T47D (cell line): ENCODE measurements at regions not wholly inside any gene's neighbourhood (a gene's known extent, or its start where the extent isn't known, plus 50 kb on each side); places are given as distances from the start of the nearest gene placed in this dataset.
"Not testable (repeated sequence)": the region's sequence is repeated elsewhere in the genome, so short reads cannot be mapped to it uniquely, and the experiment has no call there.

Experiments
- DNase-seq, 2 experiments: peaks; one replicate each; pipeline versions ENCODE4 v3.0.0 to v3.0.0-alpha.2; 2011 to 2012; ENCODE audit warnings: low read depth in 1 of 2, low spot score in 1 of 2
- JUND ChIP-seq: IDR thresholded peaks from 2 replicates; pipeline ENCODE4 v1.6.1; 2012; ENCODE audit warnings: low read depth
- in situ Hi-C: cut with HindIII; loops from 2 replicates; pipeline ENCODE4 v1.10.0; 2016; ENCODE audit warnings: low sequenced_read_pairs, low pct_unique_long_range_greater_than_20kb

DNA sequence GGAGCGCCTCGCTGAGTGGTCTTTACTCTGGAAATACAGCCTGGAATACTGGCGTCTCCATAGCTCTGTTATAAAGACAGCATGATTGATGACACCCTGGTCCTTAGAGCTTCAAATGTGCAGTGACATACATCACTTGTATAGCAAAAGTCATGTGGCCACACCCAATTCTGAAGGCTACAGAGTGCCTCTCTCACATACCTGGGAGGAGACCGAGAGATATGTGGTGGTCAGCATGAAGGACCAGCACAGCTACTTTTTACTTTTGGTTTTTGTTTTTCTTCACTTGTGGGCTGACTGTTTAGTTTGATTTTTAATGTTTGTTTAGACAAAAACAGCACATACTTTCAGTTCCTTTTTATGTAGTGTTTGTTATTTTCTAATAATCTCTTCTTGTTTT lies 938.5 kb upstream of the SOX11 start:
- no peak for DNase-seq
- in situ Hi-C loops, result no loop called here
- TF ChIP-seq JUND, result no peak

DNA sequence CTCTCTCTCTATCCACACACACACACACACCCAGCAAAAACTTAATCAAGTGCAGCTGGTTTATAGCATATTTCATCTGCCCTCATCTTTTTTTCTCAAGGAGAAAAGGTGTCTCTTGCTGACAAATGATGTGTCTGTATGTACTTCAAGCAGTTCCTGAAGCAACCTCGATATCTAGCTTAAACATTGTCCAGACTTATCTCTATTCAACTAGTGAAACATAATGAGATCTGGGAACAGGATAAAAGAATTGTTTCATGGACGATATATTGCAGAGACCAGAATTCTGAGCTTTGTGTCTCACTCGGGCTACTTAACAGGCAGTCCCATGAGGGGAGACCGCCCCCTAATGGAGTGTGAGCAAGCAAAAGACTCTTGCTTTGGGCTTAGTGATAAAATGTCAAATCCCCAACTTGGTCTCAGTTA lies 929.2 kb upstream of the SOX11 start:
- in situ Hi-C loops, result no loop called here

DNA sequence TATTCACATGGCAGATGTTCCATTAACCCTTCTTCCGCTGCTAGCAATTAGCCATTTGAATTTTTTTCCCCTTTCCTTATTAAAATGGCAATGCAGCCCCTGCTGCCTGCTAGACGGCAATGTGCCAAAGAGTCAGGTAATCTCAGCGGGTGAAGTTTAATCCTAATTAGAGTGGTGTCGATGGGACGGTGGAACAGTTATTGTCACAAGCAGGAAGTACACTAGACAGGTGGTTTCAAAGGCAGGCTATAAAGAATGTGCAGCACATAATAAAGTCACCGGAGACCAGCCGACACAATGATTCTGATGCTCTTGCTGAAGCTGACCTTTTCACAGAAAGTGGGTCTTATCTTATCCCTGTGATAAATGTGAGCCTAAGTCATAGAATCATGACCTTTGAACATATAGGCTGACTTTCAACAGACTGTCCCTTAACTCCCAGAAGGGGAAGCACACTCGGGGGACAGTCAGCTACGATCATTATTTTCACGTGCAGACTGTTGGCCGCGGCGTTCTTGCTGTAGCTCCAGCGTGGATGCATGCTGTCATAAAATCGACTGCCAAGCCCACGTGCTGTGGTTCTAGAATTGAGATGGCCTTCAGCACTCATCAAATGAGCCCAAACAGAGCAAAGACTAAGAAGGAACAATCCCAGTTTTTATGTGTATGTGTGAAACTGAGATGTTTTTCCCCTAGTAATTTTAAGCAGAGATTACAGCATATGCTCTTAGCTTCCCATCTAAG lies 926.2 kb upstream of the SOX11 start:
- DNase-seq, result no peak
- in situ Hi-C loops, result no loop called here
- no peak for TF ChIP-seq JUND

More for the DNA sequence above, 929.2 kb upstream of the SOX11 start:
- no peak for TF ChIP-seq JUND
- peak in 1 of 2 experiments; percentile 22 for DNase-seq

DNA sequence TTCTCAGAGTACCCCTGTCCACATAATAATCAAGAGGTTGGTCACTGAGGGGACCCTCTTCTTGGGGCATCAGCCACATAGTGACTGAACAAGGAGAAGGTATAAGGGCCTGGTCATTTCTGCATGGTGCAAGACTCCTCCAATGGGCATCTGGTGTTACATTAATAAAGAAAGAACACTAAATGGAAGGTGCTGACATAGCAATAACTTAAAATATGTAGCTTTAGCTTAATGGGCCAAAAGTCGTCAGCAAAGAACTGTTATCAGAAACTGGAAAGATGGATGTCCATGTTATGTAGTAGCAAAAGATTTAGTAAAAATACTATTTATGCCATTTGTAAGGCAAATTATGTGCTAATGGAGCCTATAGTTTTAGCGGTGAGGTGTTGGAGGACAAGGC lies 916.5 kb upstream of the SOX11 start:
- TF ChIP-seq JUND, result no peak
- no peak for DNase-seq
- in situ Hi-C loops, result no loop called here

DNA sequence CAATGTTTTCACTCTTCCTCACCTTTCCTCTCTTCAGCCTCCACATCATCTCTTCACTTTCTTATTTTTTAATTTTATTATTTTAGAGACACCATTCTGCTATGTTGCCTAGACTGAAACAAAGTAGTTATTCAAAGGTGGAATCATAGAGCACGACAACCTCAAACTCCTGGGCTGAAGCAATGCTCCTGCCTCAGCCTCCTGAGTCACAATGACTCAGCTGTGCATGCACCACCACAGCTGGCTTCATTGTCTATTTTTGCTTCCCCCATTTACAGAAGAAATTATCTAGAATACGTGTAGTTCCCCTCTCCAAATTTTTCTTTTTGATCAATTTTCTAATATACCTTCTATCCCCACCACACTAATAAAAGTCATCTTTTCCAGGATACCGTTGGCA lies 911.5 kb upstream of the SOX11 start:
- no peak for TF ChIP-seq JUND
- DNase-seq, result no peak
- in situ Hi-C loops, result no loop called here

DNA sequence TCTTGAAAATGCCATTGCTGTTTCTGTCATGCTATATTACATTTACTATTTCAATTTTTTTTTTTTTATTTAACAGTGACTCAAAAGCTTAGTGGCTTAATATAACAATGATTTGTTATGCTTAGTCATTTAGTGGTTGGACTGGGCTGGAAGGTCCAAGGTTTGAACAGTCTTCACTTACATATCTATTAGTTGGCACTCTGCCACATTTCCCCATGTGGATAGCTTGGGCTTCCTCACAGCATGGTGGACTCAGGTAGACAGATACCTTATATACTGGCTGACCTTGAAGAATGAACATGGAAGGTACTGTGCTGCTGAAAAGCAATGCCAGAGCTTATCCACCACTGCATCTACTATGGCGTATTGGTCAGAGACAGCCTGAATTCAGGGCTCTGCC lies 909.5 kb upstream of the SOX11 start:
- in situ Hi-C loops, result no loop called here
- no peak for TF ChIP-seq JUND
- no peak for DNase-seq

DNA sequence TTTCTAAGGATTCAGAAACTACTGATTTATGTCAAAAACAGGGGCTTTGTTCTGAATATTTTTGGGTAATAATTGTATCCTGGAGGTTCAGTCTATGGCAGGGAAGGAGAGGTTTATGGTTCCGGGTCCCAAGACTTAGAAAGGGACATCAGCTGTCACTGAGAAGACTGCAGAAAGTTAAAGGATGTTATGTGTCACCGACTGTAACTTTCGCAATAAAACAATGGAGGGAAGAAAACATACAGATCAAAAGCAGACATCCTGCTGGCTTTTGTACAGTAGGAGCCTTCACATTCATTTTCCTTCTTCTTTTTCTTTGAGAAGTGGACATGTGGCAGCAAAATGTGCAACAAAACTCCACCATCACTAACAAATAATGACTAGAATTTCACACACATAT lies 900.7 kb upstream of the SOX11 start:
- DNase-seq, result no peak
- no peak for TF ChIP-seq JUND
- in situ Hi-C loops, result no loop called here

DNA sequence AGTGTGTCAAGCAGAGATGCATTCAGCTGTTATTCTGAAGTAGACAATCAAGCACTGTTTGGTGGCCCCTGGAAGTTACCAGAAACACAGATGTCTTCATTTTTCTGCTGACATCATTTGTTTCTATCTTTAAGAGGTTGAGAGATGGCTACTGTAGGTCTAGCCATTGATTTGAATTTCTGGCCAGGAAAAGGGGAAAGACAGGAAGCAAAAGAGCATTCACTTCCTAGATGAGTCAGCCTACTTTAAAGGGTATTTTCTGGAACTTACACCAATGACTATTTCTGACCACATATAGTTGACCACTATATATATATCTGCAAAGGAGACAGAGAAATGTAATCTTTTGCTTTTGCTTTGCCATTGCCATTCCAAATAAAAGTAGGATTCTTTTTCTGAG lies 900.1 kb upstream of the SOX11 start:
- no peak for TF ChIP-seq JUND
- DNase-seq, result no peak
- in situ Hi-C loops, result no loop called here

DNA sequence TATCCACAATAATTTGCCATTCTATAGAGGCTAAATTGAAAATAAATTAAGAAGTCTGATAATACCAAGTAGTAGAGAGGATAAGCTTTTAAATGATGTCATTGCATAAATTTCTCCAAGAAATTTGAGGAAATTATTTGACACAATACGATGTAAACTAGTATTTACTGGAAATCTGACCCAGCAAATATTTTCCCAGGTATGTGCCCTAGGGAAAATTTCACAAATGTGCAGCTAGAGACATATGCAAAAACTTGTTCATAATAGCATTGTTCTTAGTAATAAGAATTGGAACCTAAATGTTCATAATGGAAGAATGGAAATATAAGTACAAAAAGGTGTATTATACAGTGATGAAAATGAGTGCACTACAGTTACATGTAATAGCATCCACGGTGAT lies 888.8 kb upstream of the SOX11 start:
- DNase-seq, result no peak
- TF ChIP-seq JUND, result no peak
- in situ Hi-C loops, result no loop called here

DNA sequence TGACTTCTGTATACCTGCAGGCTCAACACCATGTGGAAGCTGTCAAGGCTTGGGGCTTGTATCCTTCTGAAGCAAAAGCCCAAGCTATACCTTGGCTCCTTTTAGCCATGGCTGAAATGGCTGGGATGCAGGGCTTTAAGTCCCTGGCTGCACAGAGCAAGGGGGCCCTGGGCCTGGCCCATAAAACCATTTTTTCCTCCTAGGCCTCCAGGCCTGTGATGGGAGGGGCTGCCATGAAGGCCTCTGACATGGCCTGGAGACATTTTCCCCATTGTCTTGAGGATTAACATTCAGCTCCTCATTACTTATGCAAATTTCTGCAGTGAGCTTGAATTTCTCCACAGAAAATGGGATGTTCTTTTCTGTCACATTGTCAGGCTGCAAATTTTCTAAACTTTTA lies 878.0 kb upstream of the SOX11 start:
- in situ Hi-C loops, DNase-seq: not testable (repeated sequence)

DNA sequence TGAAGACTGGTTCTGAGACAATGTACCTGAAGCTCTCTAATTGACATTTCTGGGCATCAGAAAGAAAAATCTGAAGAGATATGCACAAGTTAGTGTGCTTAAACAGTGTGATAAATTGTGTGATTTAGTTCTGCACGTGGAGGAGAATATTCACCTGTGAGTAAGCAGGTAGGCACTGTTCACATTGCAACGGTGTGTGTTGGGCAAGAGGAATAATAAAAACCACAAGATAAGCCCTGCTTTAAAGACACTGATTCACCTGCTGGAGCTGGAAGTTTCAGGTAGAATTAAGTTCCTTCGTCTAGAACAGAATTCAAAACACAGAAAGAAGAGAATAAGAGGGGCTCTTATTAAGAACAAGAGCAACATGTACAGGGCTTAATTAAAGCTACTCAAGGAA lies 864.3 kb upstream of the SOX11 start:
- in situ Hi-C loops, result no loop called here
- no peak for DNase-seq
- no peak for TF ChIP-seq JUND

DNA sequence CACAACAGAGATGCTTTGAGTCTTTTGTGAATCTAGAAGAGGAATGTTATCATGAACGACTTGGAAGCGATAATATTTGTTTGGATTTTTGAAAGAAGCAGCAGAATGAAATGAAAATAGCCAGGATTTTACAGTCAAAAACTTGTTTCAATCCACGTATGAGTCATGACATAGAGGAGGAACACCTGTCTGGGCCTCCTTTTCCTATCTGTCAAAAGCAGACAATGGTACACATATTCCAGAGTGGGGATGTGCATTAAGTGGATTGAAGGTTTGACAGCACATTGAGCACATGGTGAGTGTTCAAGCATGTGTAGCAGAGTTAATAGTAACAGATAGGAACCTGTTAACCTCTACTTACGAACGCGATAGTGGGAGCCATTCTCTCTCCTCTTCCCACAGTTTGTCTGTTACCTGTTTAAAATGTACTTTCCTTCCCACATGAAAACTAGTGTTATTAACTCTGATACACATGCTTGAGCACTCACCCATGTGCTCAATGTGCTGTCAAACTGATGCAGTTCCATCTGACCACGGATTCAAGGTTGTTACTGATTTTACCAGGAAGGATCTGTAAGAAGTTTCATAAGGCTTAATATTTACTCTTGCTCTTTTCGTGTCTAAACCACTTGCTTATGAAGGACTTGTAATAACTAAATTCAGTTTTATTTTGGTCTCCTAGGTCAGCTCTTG lies 863.4 kb upstream of the SOX11 start:
- no peak for TF ChIP-seq JUND
- in situ Hi-C loops, result no loop called here
- DNase-seq, result no peak

DNA sequence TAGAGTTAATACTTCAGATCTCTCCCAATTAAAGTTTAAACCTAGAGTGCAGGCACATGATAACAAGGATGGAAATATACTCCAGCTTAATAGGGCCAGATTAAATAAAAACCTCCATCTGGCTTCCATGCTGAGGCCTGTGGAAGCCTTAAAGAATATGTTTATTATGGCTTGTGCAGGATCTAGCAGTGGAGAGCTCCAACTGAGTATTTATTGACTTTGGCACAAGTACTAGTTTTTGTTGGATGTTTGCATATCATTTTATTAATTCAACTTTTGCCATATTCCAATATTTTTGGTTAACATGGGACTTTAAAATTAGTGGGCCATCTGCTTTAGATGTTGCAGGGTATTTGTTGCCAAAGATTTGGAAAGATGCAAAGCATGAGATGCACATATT lies 860.4 kb upstream of the SOX11 start:
- in situ Hi-C loops, result no loop called here
- no peak for DNase-seq
- no peak for TF ChIP-seq JUND

DNA sequence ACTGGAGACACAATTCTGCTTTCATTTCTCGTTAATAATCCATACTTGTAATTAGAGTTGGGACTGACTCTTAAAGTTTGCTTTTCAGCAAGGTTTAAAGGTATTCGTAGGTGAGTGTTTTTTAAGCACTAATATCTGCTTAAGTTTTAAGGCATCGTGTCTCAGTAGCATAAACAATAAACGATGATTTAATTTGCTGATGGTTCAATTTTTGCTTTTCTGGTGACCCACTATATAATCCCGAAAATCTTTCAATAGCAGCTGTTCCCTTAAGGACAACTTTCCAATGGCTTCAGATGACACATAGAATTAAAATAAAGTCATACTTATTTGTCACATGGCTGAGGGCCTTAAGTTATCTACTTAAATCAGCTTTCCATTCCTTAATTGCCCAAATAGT lies 859.5 kb upstream of the SOX11 start:
- in situ Hi-C loops, result no loop called here
- TF ChIP-seq JUND, result no peak
- no peak for DNase-seq
